SHP77 treated with DMSO at 0.1 percent for 48 hours (cell line): ENCODE measurements at regions not wholly inside any gene's neighbourhood (a gene's known extent, or its start where the extent isn't known, plus 50 kb on each side); places are given as distances from the start of the nearest gene placed in this dataset.

ENCODE experiments used
- DNase-seq: peaks from one replicate; lab custom pipeline; 2025; lab: John Stamatoyannopoulos, UW

GRCh38 chr2:153105829-153106578, 372.6 kb downstream of the RPRM start:
- no peak for DNase-seq

GRCh38 chr2:153101187-153101586, 377.4 kb downstream of the RPRM start:
- DNase-seq = no peak

GRCh38 chr2:153100151-153100550, 378.4 kb downstream of the RPRM start:
- no peak for DNase-seq

- no peak for DNase-seq
Measured at GRCh38 chr2:153098073-153098472, 379.7 kb downstream of the ARL6IP6 start.

GRCh38 chr2:153096272-153096671, 377.9 kb downstream of the ARL6IP6 start:
- no peak for DNase-seq

- no peak for DNase-seq
Measured at GRCh38 chr2:153091344-153091743, 372.9 kb downstream of the ARL6IP6 start.

- DNase-seq = no peak
Measured at GRCh38 chr2:153079315-153079714, 360.9 kb downstream of the ARL6IP6 start.

GRCh38 chr2:153077311-153077710, 358.9 kb downstream of the ARL6IP6 start:
- DNase-seq = no peak

- no peak for DNase-seq
Measured at GRCh38 chr2:153074207-153074606, 355.8 kb downstream of the ARL6IP6 start.

GRCh38 chr2:153072813-153073212, 354.4 kb downstream of the ARL6IP6 start:
- DNase-seq = no peak

GRCh38 chr2:153072077-153072476, 353.7 kb downstream of the ARL6IP6 start:
- no peak for DNase-seq

- DNase-seq = no peak
Measured at GRCh38 chr2:153071090-153071489, 352.7 kb downstream of the ARL6IP6 start.

GRCh38 chr2:153068915-153069314, 350.5 kb downstream of the ARL6IP6 start:
- DNase-seq = no peak

- DNase-seq = no peak
Measured at GRCh38 chr2:153068052-153068451, 349.6 kb downstream of the ARL6IP6 start.

- no peak for DNase-seq
Measured at GRCh38 chr2:153059338-153060052, 341.1 kb downstream of the ARL6IP6 start.

- DNase-seq = no peak
Measured at GRCh38 chr2:153057743-153058142, 339.3 kb downstream of the ARL6IP6 start.

GRCh38 chr2:153055182-153055581, 336.8 kb downstream of the ARL6IP6 start:
- no peak for DNase-seq

- no peak for DNase-seq
Measured at GRCh38 chr2:153052807-153053559, 334.6 kb downstream of the ARL6IP6 start.

- no peak for DNase-seq
Measured at GRCh38 chr2:153047220-153047619, 328.8 kb downstream of the ARL6IP6 start.

- no peak for DNase-seq
Measured at GRCh38 chr2:153043385-153043784, 325.0 kb downstream of the ARL6IP6 start.

- no peak for DNase-seq
Measured at GRCh38 chr2:153028626-153029025, 310.2 kb downstream of the ARL6IP6 start.

GRCh38 chr2:153027533-153027932, 309.1 kb downstream of the ARL6IP6 start:
- no peak for DNase-seq

GRCh38 chr2:153020201-153020600, 301.8 kb downstream of the ARL6IP6 start:
- DNase-seq = no peak
